HG03439 (cell line): ENCODE measurements at regions not wholly inside any gene's neighbourhood (a gene's known extent, or its start where the extent isn't known, plus 50 kb on each side); places are given as distances from the start of the nearest gene placed in this dataset.

Experiments used
- ATAC-seq: cut with Tn5 transposase; IDR thresholded peaks from one replicate; pipeline ENCODE4 v1.9.1; 2021; ENCODE audit warnings: mild to moderate bottlenecking, moderate library complexity; ENCODE audit not compliant: unreplicated experiment

- ATAC-seq, result no peak
Observed at GRCh38 chr6:128676456-128676855, 156.1 kb upstream of the PTPRK start.

GRCh38 chr6:128672023-128672422, 151.6 kb upstream of the PTPRK start:
- ATAC-seq, result no peak

DNA sequence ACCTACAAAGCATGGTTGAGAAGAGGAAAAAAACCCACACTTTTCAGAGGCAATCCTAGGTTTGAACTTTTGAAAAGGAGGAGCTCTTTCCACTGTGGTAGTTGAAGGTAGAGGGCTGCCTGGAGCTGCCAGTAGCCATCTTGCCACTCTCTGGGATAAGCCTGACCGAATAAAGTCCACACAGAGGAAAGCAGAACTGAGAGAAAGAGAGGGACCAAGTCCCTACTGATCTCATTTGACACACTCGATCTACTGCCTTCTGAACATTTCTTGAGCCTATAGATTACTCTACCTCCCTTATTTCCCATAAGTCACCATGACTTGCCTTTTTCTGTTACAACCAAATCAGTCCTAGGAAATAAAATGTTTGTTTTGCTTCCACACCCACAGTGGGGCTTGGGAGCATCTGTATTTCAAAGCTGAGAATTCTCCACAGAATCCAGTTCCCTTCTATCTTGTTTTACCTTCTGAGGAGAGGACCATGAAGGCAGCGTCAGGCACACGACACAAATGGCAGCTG, 147.0 kb upstream of the PTPRK start:
- no peak for ATAC-seq

GRCh38 chr6:128666405-128666804, 146.0 kb upstream of the PTPRK start:
- ATAC-seq, result no peak

DNA sequence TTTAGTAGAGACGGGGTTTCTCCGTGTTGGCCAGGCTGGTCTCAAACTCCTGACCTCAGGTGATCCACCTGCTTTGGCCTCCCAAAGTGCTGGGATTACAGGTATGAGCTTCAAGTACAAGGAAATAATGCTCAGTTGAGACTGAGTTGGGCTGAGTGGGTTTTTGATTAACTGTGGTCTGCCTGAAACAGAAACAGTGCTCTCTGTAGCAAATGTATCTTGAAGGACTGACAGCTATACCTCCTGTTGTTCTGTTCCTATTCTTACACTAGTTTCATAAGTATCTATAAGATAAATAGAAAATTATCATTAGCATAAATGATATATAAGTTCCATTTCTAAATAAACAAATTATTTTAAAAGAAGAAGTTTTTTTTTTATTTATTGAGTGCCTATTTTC, 142.8 kb upstream of the PTPRK start:
- no peak for ATAC-seq

DNA sequence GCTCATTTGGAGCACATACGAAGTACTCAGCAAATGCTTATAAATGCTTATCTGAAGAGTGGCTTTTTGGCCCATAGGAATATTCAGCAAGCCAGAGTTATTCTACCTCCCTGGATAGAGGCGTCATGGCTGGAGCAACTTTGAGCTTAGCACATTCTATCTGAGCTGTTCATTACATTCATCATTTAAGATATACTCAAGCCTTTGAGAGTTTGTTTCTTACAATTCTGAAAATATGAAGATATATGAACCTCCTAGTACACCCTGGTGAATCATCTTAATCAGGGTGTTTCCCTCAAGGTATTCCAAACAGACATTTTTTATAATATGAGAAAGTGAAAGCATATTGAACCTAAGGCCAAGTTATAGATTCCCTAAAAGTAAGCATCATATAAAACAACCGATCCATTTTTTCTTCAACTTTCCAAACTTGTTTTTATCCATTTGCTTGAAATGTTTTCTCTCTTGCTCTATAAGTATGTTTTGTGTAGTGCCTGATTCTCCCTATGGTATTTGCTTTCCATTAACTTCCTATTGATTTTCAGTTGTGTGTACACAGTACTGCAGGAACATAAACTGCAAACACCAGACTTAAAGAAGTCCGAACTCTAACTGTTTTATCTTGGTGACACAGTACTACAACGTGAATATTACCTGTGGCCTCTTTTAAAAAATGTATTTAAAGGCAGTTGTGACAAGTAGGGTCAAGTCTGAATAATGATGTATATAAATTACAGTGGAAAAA, 139.7 kb upstream of the PTPRK start:
- no peak for ATAC-seq

GRCh38 chr6:128659276-128659675, 138.9 kb upstream of the PTPRK start:
- ATAC-seq, result no peak

DNA sequence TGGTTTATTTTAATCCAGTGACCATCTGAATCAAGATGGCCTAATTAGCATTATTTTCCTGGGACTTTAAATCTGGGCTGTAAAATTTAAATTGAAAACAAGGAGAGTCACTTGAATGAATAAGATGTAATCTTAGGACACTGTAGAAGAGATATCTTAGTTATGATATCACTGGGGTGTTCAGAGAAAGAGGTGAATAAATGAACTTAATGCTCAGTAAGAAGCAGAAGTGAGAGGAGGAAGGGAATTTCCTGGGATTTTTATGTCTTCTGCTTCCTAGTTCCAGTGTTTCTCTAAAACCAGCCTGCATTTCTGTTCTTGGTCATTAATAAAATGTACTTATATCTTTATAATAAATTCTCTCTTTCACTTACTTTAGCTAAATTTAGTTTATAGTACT, 136.8 kb upstream of the PTPRK start:
- ATAC-seq, result no peak

DNA sequence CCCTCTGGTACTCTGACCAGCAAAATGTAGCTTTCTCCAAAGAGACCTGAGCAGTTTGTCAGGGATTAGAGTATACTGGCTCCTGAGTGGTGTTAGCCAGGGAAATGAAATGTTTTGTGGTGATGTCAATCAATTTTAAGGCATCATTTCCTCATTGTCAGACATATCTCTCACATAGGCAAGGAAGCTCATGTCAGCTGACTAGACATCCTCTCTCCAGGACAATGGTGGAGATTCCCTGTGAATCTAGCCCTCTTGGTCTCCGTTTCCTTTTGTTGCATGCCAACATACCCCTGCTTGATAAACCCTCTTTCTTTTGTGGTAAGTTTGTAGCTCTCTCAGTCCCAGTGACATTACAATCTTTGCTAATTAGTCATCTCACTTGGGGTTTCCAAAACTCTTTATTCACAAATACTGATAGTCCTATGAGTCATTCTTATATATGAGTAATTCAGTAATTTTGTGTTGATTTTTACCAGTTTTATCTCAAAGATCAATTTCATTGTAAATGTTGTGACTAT, 135.6 kb upstream of the PTPRK start:
- peak; percentile 77 for ATAC-seq

- ATAC-seq, result no peak
Observed at GRCh38 chr6:128648022-128648598, 127.7 kb upstream of the PTPRK start.

DNA sequence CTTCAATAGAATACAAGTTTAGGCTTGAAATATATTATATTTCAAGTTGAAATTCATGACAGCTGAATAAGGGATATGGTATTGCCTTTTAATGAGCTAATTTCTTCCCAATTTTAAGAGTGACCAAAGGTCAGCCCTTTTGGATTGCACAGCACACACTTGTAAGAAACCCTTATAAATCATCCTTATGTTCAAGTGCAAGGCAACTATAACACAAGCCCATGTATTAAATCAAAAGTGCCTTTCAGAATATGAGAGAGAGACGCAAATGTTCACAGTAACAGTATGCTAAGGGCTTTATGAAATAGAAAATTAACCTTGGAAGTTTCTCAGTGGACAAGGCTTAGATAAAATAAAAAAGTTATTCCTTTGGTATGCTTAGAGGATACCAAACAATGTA, 121.7 kb upstream of the PTPRK start:
- ATAC-seq, result no peak

- no peak for ATAC-seq
Observed at GRCh38 chr6:128641703-128642102, 121.3 kb upstream of the PTPRK start.

GRCh38 chr6:128638817-128639216, 118.4 kb upstream of the PTPRK start:
- no peak for ATAC-seq

DNA sequence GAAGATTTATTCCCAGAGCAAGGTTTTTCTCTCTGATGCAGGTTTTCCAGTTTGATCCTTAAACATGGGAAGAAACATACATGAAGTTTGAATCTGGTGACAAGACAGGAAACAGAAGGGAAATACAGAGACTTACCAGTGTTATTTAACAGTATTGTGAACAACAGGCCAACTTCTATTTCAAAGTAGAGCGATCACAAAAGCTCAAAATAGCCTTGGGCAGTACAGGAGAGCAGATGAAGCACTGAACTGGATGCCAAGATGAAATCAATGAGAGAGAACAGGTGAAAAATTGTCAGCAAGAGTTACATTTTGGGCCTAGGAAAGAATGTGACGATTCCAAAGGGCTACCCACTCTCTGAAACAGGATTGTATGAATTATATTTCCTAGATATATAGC, 114.8 kb upstream of the PTPRK start:
- no peak for ATAC-seq

DNA sequence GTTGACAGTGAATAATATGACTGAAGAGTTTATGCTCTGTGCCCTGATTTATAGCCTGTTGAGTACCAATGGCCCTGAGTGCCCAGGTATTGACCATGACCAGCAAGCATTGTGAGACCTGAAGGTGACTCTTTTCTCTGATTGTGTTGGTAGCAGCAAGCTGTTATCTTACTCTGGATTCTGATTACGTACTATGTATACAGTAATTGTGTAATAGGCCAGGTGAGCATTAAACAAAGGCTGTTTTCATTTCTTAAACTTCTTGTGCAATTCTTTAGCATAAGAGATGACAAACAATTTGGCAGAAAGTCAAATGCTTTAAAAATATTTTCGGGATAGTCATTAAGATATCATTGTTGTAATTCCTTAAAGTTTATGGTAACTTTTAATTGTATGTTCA, 111.7 kb upstream of the PTPRK start:
- no peak for ATAC-seq

GRCh38 chr6:128631031-128631430, 110.6 kb upstream of the PTPRK start:
- ATAC-seq, result no peak

DNA sequence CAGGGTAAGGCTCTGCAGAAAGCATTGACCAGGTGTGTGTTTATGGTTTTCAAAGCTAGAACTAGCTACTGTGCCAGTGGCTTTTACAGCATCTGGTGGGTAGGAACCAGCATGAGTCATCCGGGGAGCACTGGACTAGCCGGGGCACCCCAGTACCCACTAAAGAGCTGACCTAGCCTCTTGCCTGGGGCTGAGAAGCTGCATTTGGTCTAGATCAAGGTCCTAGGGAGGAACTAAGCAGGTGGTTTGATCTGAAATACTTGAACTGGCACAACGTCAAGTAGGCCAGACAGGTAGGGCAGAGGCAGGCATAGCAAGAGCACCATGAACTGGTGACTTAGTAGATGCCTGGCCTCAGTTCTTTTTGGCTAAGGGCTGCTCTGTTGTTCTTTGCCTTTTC, 109.8 kb upstream of the PTPRK start:
- ATAC-seq, result no peak

DNA sequence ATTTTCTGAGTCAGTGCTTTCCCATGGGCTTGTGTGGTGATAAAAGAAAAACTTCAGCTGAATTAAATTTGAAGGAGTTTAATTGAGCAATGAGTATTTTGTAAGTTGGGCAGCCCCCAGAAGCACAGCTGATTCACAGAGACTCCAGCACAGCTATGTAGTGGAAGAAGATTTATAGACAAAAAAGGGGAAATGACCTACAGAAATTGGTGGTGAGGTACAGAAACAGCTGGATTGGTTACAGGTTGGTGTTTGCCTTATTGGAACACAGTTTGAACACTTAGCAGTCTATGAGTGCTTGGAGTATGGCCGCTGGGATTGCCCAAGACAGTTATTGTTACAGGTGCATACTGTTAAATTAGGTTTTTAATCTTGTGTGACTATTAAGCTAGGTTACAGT, 96.9 kb upstream of the PTPRK start:
- ATAC-seq, result no peak

- ATAC-seq, result no peak
Observed at GRCh38 chr6:128616342-128616741, 95.9 kb upstream of the PTPRK start.

DNA sequence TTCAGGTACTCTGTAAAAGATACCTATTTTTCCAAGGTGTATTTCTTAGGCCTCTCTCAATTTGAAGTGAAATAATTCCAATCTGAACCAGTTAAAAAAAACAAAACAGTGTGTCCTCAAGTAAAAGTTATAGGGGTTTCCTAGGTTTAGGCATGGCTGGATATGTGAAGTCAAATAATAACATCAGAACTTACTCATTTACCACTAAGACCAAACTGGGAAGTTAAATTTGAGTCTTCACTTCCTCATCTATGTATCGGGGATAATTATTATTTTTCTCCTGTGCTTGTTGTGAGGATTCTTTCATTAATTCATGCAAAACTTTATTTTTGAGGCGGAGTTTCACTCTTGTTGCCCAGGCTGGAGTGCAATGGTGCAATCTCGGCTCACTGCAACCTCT, 86.2 kb upstream of the PTPRK start:
- ATAC-seq, result no peak

DNA sequence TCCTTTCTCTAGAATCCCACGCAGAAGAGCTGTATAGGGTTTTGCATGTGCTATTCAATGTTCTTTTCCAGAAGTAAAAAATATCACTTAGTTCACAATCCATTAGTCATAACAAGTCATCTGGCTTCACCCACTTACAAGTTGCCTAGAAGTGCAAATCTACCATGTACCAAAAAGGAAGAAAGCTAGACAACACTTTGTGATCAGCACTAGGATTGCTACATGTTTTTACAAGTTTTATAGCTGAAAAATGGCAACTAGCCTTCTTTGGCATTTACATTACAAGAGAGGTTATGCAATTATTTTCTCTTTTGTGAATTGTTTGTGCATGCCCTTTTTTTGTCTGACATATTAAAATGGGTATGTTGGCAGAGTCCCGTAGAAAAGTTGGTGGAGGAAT, 85.6 kb upstream of the PTPRK start:
- ATAC-seq, result no peak

GRCh38 chr6:128601060-128601459, 80.7 kb upstream of the PTPRK start:
- ATAC-seq, result no peak
